ENCODE measurements at regions not wholly inside any gene's neighbourhood (a gene's known extent, or its start where the extent isn't known, plus 50 kb on each side); places are given as distances from the start of the nearest gene placed in this dataset.

DNA sequence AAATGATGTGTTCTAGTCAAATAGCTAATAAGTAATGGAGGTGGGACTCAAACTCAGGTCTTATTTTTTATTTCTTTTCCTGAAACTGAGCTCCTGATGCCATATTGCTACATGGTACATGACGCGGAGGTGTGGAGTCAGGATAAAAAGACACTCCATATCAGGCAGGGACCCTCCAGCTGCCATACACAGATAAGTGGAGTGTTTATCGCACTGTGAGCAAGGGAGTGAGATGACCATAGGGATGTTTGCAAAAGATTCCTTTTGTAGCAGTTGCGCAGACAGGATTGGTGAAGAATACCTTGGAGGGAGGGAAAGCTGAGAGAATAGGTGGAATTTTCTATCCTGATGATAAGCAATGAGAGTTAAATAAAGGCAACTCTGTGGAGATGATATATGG is 657.2 kb downstream of the RNF144A start:
- in situ Hi-C loops (cut with HindIII; ENCODE audit: low sequenced_read_pairs), result no loop called here

DNA sequence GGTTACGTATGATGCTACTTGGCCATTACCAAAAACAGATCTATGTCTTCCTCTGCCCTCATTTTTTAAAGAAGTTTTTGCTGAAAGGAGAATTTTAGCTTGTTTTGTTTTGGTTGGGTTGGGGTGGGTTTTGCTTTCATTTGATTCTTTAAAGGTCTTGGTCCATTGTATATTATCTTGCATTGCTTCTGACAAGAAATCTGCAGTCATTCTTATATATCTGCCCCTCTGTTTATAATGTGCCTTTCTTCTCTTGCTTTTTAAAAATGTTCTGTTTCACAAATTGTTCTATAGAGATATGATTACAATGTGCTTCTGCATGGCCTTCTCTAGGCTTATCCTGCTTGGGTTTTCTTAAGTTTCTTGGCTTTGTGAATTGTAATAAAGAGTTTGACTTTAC is 660.6 kb downstream of the RNF144A start:
- in situ Hi-C loops (cut with HindIII; ENCODE audit: low sequenced_read_pairs), result loop anchor here (5.0 kb wide), 1 partner anchor 60 kb away; no protein-coding TSS in a partner anchor

DNA sequence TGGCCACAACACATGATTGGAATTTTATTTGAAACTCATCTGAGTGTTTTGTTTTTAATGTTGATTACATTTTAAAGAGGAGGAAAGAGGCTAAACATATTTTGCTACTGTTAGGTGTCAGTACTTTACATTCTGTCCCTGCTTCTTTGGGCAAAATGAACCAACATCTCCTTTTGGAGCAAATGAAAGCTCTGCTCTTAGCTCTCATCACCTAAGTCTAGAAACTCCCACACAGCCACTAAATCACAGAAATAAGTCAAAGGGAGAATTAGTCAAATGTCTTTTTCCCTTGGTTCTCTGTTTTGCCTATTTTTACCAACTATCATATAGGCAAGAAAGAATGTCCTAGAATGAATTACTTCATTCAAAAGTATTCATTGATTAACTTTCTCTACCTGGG is 666.8 kb downstream of the RNF144A start:
- in situ Hi-C loops (cut with HindIII; ENCODE audit: low sequenced_read_pairs), result no loop called here

DNA sequence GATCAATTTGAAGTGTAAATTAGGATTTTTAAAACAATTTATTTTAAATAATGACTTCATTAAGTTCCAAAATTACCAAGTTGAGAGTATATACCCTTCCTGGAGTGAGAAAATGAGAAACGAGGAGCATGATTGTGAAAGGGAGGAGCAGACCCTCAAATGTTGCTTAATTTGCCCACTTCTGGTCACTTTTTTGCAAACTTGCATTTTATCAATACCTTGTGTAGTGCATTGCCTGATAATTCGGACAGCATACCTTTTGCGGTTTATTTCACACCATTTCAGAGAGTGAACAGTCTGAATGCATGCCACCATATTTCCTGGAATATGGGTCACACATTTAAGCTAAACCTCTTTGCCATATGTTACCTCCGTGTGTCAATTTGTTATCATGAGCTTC is 669.7 kb downstream of the RNF144A start:
- in situ Hi-C loops (cut with HindIII; ENCODE audit: low sequenced_read_pairs), result no loop called here

DNA sequence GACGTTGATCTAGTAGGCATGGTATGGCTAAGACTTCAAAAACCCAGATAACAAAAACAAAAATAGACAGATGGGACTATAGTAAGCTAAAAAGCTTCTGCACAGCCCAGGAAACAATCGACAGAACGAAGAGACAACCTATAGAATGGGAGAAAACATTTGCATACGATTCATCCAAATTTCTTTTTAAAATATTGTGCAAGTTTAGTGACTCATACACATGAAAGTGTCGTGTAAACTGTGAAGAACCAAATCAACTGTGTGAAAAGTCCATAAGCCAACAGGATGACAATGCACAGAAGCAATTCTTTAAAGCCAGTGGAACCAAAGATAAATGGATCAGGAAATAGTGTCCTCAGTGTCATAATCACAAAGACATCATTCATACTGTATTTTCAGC is 671.1 kb downstream of the RNF144A start:
- in situ Hi-C loops (cut with HindIII; ENCODE audit: low sequenced_read_pairs), result no loop called here

DNA sequence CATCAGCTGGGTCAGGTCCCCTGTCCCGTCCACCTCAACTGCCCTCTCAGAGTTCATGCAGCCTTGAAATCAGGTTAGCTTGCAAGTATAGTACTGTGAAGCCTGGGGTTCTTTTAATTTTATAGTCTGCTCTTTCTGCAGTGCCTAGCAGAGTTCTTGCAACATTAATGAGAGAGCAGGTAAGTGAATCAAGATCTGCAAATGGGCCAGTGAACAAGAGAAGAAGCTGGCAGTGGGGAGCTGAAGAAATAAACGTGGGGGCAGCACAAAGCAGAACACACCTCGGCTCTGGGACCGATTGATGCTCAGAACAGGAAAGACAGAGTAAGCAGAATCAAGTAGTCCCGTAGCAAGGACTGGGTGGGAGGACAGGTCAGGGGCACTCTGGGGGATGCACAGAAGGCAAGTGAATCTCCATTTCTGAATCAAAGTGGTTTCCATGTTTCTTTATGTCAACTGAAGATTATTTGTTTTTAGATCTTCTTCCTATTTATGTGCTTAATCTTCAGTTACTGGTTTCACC is 675.5 kb downstream of the RNF144A start:
- in situ Hi-C loops (cut with HindIII; ENCODE audit: low sequenced_read_pairs), result no loop called here

DNA sequence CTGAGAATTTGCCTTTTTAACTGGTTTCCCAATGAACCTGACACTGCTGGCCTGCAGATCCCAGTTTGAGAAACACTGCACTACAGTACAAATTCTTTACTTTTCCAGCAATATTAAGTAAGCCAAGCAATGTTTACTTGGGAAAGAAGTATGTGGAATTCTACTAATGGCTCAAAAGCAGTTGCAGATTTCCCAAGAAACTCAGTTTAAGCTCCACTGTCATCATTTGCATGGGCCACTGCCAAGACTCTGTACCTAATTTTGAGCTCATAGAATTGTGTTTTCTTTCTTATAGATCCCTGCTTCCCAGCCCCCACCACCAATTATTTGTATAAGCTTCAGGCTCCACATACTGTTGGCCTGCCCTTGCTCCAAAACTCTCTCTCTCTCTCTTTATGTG is 676.1 kb downstream of the RNF144A start:
- in situ Hi-C loops (cut with HindIII; ENCODE audit: low sequenced_read_pairs), result no loop called here

DNA sequence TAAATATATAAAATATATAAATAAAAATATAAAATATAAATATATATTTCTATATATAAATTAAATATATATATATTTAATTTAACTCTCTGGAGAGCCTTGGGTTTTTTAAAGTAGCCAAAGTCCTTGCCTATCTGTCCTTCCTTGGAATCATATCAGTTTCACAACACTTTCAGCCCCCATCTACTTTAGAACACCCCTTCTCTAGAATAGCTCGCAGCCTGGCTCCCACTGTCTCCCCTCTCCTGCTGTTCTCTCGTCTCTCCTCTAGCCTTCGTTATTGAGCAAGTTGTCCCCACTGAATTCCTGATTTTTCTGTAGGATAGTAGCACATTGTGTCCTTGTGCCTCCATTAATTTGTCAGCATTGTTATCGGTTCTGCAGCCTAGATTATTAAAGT is 677.0 kb downstream of the RNF144A start:
- in situ Hi-C loops (cut with HindIII; ENCODE audit: low sequenced_read_pairs), result no loop called here

DNA sequence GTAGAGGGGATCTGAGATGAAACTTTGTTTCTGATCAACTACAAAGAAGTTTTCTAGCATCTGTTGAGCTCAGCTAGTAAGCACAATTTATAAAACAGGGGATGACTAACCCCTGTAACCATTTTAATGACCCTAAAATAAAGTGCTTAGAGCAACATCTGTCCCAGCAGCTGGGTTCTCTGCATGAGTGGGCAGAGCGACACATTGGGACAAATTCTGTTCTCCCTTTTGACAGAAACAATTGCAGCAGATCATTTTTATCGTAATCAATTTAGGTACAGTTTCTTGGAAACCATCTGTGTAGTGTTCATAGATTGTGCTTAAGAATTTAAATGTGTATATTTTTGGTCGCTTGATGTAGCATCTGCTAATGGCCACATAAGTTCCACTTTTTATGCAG is 678.0 kb downstream of the RNF144A start:
- in situ Hi-C loops (cut with HindIII; ENCODE audit: low sequenced_read_pairs), result no loop called here

DNA sequence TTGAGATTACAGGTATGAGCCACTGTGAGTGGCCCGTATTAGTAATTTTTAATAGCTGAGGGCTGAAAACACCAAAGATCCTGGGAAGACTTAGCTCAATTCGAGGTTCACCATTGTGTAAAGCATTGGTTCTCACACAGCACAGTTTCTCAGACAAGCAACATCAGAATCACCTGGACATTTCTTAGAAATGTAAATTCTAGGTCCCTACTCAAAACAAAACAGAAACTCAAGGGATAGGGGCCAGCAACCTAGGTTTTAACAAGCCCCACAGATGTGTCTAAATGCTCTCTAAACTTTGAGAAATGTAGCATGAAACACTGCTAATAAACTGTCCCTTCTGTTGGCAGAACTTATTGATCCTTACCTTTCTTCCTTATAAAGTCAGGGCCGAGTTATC is 681.2 kb downstream of the RNF144A start:
- in situ Hi-C loops (cut with HindIII; ENCODE audit: low sequenced_read_pairs), result no loop called here

DNA sequence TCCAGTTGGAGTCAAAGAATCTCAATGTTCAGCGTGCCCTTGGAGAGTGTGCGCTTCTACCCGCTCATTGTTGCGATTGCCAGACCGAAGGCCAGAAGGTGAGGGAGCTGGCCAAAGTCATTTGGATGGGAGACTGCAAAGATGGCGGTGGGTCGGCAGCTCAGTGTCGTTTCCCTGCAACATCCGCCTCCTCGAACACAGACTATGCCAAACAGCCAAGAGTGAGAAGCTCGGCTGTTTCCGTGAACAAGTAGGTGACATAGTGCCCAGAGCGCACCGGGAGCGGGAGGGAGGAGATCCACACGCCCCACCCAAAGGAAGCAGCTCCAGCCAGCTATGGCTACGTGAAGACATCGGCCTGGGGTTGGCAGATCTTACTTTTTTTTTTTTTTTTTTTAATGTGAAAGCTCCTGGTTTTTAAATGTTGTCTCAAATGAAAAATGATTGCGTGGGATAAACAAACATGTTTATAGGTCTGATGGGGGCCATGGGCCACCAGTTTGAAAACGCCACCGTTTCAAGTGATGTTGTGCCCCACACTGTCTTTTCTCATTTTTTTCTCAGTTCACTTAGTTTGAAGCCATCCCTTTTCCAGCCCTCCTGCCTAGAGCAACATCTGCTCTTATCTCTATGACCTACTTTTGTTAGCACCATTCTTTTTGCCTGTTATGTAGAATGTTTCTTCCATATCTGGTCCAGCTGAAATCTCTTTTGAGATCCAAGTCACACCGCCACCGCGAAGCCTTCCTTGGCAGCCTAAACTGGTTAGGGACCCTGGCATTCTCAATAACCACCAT is 682.4 kb downstream of the RNF144A start:
- in situ Hi-C loops (cut with HindIII; ENCODE audit: low sequenced_read_pairs), result no loop called here

DNA sequence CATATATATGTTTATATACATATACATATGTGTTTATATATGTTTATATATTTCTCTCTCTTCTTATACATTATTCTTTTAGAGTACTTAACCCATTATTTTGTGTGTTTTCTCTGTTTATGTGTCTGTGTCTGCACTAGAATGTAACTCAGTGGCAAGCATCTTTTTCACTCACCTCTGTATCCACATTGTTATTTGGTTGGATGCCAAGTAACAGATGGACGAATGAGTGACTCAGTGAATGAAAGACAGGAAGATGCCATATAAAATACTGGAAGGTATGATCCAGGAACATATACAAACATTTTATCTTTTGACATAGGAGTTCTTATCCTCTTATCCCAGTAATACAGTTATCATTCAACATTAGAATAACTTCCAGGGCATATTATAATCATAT is 684.8 kb downstream of the RNF144A start:
- in situ Hi-C loops (cut with HindIII; ENCODE audit: low sequenced_read_pairs), result no loop called here

DNA sequence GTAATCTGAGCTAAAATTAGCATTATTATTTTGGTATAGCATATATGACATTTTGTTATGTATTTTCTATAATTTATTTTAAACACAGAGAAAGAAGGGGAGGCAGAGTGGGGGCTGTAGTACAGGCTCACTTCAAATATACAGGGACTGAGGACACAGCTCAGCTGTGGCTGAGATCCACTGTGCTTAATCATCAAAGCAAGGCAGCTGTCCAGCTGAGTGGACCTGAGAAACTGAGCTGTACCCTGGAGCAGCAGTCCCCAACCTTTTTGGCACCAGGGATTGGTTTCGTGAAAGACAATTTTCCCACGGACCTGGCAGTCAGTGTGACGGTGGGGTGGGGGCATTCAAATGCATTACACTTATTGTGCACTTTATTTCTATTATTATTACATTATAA is 687.2 kb downstream of the RNF144A start:
- in situ Hi-C loops (cut with HindIII; ENCODE audit: low sequenced_read_pairs), result no loop called here

DNA sequence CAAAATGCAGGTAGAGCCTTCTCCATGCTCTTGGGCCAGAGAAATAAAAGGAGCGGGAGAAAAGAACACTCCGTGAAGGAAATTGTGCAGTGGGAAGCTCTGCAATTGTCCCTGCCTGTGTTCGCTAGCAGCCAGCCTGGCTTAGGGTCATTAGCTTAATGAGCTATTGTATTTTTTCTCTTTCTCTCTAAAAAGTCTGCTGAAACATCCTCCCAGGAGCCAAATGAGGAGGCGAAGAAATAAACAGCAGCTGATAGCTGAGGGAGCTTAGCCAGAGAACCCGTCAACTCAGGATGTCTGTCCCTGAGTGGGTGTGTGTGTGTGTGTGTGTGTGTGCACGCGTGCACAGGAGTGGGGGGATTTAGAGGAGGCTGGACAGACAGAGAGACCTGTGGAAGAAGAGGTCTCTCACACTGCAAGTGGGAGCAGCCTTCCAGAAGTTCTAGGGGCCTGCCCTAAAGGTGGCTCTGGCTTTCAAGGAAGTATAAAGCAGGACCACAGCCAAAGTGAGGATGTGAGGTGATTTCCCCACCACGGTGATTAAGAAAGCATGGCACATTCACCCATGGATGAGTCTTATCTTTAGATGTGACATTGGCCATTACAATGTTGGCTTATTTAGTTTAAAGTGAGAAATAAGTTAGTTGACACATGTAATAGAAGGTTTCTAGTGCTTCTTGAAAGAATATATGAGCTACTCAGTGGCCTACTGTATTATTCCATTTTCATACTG is 690.4 kb downstream of the RNF144A start:
- in situ Hi-C loops (cut with HindIII; ENCODE audit: low sequenced_read_pairs), result no loop called here

DNA sequence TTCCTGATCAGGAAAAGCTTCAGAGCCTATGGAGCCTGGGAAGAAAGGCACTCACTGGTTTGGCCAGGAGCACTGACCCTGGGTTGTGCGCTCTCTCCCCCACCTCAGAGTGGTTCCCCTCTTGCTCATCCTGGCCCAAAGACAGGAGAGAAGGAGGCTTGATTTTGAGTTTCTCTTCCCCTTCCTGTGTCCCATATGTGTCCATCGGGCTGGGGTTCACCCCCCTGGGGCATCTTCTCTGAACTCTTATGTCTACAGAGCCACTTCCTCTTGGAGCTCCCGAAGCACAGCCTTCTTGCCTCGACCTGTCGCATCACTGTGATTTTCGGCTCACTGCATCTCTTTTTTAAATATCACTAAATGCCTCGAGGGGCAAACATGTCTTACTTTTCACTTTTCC is 692.3 kb downstream of the RNF144A start:
- in situ Hi-C loops (cut with HindIII; ENCODE audit: low sequenced_read_pairs), result no loop called here

DNA sequence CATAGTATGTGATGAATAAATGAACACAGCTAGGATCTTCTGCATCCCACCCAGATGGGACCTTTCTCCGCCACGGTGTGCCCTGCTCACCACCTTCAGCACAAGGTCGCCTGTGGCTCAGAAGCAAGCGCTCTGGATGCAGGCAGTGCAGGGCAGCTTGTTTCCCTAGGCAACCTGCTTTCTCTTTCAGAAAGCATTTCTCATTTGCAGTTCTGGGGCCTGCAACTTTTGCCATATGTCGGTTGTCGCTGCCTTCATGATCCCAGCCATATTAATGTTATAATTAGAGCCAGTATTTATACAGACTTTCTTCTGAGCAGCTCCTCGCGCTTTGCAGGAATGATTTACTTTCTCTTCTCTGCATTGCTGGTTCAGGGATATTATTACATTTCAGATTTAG is 692.8 kb downstream of the RNF144A start:
- in situ Hi-C loops (cut with HindIII; ENCODE audit: low sequenced_read_pairs), result no loop called here

DNA sequence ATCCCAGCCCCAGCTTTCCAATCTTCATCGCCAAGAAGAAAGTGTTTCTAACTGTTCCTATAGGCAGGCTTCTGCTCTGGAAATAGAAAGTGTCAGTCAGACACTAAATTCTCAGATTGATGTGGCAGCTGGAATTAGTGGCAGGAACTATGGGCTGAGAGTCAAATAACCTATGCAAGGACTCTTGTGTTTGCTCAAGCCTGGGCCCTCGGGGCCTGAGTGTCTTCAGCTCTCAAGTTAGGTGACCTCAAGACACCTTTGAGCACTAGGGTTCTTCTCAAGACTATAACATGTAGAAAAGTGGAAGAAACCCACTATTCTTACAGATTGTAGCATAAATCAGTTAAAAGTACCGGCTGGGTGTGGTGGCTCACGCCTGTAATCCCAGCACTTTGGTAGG is 694.5 kb downstream of the RNF144A start:
- in situ Hi-C loops (cut with HindIII; ENCODE audit: low sequenced_read_pairs), result no loop called here

DNA sequence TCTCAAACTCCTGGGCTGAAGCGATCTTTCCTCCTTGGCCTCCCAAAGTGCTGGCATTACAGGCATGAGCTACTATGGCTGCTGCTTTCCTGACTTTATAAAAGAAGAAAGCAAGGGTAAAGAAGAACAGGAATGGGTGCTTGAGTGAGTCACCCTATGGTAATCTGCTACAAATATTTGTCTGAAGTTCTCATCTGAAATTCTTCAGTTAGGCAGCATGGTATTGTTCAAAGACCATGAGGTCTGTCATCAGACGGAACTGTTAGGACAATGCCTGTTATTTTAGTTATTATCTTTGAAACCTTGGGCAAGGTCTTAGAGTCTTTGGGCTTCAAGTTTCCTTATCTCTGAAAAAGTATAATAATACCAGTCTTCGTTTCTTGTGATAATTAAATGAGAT is 695.8 kb downstream of the RNF144A start:
- in situ Hi-C loops (cut with HindIII; ENCODE audit: low sequenced_read_pairs), result no loop called here

DNA sequence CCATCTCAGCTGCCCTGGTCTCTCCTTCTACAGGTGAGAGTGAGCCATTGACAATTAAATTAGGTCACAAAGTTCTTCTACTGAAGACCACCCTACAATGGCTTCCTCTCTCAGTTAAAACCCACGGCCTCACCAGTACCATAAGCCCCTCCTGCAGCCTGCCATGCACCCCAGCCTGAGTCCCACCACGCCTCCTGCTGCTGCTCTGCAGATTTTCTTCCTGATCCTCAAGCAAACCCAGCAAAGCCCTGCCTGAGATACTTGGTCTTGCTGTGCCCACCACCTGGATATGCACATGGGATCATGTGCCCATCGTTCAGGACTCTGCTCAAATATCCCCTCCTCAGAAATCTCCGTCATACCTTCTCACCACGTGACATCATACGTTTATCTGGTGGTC is 696.6 kb downstream of the RNF144A start:
- in situ Hi-C loops (cut with HindIII; ENCODE audit: low sequenced_read_pairs), result no loop called here

DNA sequence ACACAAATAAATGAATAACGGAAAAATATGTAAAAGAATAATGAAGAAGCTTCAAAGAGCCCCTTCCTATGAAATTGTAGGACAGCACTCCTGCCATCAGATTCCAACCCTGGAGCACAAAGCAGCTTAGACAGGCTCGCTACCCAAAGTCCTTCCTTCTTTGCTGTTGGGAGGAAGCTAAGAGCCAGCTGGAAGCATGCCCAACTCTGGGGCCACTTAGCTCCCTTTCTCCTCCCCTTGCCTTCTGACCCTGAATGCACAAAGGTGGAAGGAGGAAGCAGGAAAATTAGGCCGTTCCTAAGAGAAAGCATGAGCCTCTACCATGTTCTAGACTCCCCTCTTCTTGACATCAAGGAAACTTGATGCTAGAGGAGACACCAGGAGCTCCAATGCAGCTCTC is 700.8 kb downstream of the RNF144A start:
- in situ Hi-C loops (cut with HindIII; ENCODE audit: low sequenced_read_pairs), result no loop called here

DNA sequence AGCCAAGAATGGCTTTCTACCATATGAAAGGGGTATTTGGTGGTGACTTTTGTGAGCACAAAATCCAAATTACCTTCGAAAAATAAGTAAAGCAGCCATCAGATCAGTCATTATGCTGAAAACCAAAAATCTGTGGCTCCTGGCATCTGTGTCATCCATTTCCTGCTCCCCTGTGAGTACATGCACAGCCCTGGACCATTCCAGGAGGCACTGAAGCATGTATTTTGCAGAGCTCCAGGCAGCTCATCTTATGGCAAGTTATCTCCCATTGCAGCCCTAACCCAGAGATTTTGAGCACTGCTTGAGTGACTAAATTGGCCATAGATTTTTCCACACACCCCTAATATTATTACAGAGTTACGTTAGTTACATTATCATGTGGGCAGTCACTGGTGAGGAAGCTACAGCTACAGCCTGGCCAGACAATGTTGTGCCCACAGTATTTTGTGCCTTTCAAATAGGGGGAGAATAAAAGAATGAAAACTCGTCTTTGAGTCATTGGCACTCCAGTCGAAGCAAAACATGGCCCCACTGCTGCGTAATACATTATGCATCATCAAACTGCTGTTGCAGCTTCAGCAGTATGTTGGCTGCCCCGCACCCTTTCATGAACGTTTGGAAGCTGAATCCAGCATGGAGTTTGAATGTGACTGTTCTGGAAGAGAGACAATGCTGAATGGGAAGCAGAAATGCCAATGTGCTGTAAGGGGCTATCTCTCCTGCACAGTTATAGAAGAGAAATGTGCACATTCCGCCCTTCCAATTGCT is 702.2 kb downstream of the RNF144A start:
- in situ Hi-C loops (cut with HindIII; ENCODE audit: low sequenced_read_pairs), result no loop called here

DNA sequence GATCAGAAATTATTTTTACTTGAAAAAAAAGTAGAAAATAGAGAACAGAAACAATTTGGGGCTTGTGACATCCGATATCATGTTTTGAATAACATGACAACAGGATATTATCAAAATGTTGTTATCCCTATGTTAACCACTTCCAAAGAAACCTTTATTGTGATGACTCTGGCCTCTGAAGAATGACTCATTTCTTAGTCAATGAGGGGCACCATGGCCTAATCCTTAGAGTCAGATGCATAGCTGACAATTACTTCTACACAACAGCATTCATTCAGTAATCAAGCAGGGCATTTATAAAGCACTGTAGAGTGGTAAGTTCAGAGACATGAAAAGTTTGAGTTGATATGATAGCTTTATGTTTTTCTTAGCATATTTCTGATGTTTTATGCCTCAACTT is 703.0 kb downstream of the RNF144A start:
- in situ Hi-C loops (cut with HindIII; ENCODE audit: low sequenced_read_pairs), result no loop called here
